Activated B cell treated with CpG ODN at 0.5 μM for 24 hours (primary cell): ENCODE measurements at regions not wholly inside any gene's neighbourhood (a gene's known extent, or its start where the extent isn't known, plus 50 kb on each side); places are given as distances from the start of the nearest gene placed in this dataset.

Source experiments
- ATAC-seq: fragments of 200-7000 bp; cut with Tn5 transposase; one replicate; pipeline ENCODE4 v1.10.0; 2021; ENCODE audit warnings: low read depth, mild to moderate bottlenecking, moderate library complexity
- CTCF ChIA-PET: fragments of 350-600 bp; sonication (Branson Sonifier 250); formaldehyde crosslinking; loops from one replicate; lab custom pipeline; 2021; ENCODE audit warnings: antibody characterized with exemption; lab: Charles Lee
- POLR2A ChIA-PET: fragments of 350-600 bp; sonication (Branson Sonifier 250); formaldehyde crosslinking; loops from one replicate; lab custom pipeline; 2021; ENCODE audit warnings: antibody characterized with exemption; lab: Charles Lee
- DNase-seq: peaks from one replicate; pipeline ENCODE4 v3.0.0; 2022
- H3K27ac Mint-ChIP-seq: one replicate; pipeline ENCODE4 v1.8.0; 2020; ENCODE audit warnings: mixed read lengths
- H3K27me3 Mint-ChIP-seq: one replicate; pipeline ENCODE4 v1.8.0; 2021; ENCODE audit warnings: mixed read lengths
- H3K36me3 Mint-ChIP-seq: one replicate; pipeline ENCODE4 v1.8.0; 2021; ENCODE audit warnings: low read depth, mixed read lengths
- H3K4me1 Mint-ChIP-seq: one replicate; pipeline ENCODE4 v1.8.0; 2021; ENCODE audit warnings: mixed read lengths
- H3K4me3 Mint-ChIP-seq: one replicate; pipeline ENCODE4 v1.8.0; 2020; ENCODE audit warnings: mild to moderate bottlenecking, mixed read lengths
- H3K9me3 Mint-ChIP-seq: one replicate; pipeline ENCODE4 v1.8.0; 2020; ENCODE audit warnings: mixed read lengths
- intact Hi-C: fragments of 100-400 bp; cut with micrococcal nuclease; formaldehyde crosslinking; loops from one replicate; pipeline ENCODE4 v1.15.1; 2024
- TF ChIP-seq, protein P1 (sequence below): fragments of 200-600 bp; IDR thresholded peaks from one replicate; pipeline ENCODE4 v1.8.0; 2022; ENCODE audit warnings: antibody characterized with exemption, mild to moderate bottlenecking

GRCh38 chr11:19410032-19410431 lies 169.3 kb upstream of the E2F8 start:
- no peaks in the 10 kb centered on the region for H3K9me3 Mint-ChIP-seq

DNA sequence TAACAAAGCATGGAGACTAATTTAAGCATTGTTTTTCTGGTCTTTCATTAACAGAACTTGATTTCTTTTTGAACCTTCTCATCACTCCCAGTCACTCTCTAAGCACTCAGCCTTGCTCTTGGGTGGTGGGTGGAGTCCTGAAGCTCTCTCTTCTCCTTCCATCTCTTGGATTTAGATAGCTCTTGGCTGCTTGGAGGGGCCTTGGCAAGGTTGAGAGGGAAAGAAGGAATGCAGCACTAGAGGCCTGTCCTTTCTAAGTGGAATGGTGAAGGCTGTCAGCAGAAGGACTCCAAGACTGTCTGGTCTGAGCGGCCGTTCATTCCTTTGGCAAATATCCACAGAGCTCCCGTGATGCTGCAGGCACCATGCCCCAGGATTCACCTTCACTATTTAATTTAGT lies 168.6 kb upstream of the E2F8 start:
- no peaks in the 10 kb centered on the region for H3K4me1 Mint-ChIP-seq
- intact Hi-C loops, result no loop called here
- H3K27ac Mint-ChIP-seq, result no peak overlapping the region
- H3K4me3 Mint-ChIP-seq, result no peak overlapping the region
- TF ChIP-seq, protein P1, sequence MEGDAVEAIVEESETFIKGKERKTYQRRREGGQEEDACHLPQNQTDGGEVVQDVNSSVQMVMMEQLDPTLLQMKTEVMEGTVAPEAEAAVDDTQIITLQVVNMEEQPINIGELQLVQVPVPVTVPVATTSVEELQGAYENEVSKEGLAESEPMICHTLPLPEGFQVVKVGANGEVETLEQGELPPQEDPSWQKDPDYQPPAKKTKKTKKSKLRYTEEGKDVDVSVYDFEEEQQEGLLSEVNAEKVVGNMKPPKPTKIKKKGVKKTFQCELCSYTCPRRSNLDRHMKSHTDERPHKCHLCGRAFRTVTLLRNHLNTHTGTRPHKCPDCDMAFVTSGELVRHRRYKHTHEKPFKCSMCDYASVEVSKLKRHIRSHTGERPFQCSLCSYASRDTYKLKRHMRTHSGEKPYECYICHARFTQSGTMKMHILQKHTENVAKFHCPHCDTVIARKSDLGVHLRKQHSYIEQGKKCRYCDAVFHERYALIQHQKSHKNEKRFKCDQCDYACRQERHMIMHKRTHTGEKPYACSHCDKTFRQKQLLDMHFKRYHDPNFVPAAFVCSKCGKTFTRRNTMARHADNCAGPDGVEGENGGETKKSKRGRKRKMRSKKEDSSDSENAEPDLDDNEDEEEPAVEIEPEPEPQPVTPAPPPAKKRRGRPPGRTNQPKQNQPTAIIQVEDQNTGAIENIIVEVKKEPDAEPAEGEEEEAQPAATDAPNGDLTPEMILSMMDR, result no peak
- DNase-seq (no peak), ATAC-seq (no peak)
- no peaks in the 10 kb centered on the region for H3K9me3 Mint-ChIP-seq
- POLR2A ChIA-PET, result no interaction called here
- H3K36me3 Mint-ChIP-seq, result no peaks in the 10 kb centered on the region
- CTCF ChIA-PET, result no interaction called here
- peaks cover 6% of the 10 kb centered on the region for H3K27me3 Mint-ChIP-seq

More at GRCh38 chr11:19410032-19410431, 169.3 kb upstream of the E2F8 start:
- Mint-ChIP-seq H3K36me3 (no peaks in the 10 kb centered on the region), H3K27me3 (peaks cover 6% of the 10 kb centered on the region), H3K4me1 (no peaks in the 10 kb centered on the region), H3K4me3 (no peak overlapping the region), H3K27ac (no peak overlapping the region)
- intact Hi-C loops, result no loop called here
- CTCF ChIA-PET, result no interaction called here
- POLR2A ChIA-PET, result no interaction called here
- DNase-seq, result no peak
- no peak for ATAC-seq
- TF ChIP-seq, protein P1, result no peak

DNA sequence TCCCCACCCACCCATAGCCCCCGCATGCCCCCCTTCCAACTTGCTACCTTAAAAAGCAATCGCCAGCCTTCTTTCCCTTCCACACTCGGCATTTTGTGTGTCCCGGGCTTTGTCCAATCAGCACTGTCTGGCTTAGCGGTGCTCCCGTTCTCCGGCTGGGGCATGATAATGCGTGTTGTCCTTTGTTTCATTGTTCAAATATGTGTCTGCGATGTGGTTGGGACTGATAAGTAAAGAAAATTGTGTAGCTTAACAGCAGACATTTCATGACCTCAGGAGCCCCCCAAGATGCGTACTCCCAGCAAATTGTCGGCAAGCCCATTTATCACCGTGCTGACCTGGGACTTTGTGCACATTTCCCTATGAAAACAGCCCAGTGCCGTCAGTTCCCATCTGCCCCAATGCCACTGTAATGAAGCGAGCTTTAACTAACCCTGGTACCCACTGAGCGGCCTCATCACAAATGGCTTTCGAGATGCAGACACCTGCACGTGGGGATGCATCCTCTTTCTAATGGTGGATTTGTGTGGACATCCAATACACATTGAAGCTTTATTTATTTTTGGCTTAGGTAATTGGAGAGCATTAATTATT lies 167.0 kb upstream of the E2F8 start:
- Mint-ChIP-seq H3K4me1 (no peaks in the 10 kb centered on the region), H3K27me3 (peaks cover 7% of the 10 kb centered on the region), H3K9me3 (no peaks in the 10 kb centered on the region), H3K36me3 (no peaks in the 10 kb centered on the region), H3K27ac (no peak overlapping the region), H3K4me3 (no peak overlapping the region)
- no peak for ATAC-seq
- ChIA-PET CTCF (no interaction called here), POLR2A (no interaction called here)
- TF ChIP-seq, protein P1, result no peak
- intact Hi-C loops, result no loop called here
- no peak for DNase-seq

- ChIA-PET POLR2A (no interaction called here), CTCF (no interaction called here)
- intact Hi-C loops, result no loop called here
- Mint-ChIP-seq H3K27ac (no peak overlapping the region), H3K4me3 (no peak overlapping the region), H3K36me3 (no peaks in the 10 kb centered on the region), H3K4me1 (no peaks in the 10 kb centered on the region), H3K9me3 (no peaks in the 10 kb centered on the region), H3K27me3 (peaks cover 10% of the 10 kb centered on the region)
- TF ChIP-seq, protein P1, result no peak
- ATAC-seq (no peak), DNase-seq (no peak)
These were observed 165.2 kb upstream of the E2F8 start for GRCh38 chr11:19405966-19406365.

DNA sequence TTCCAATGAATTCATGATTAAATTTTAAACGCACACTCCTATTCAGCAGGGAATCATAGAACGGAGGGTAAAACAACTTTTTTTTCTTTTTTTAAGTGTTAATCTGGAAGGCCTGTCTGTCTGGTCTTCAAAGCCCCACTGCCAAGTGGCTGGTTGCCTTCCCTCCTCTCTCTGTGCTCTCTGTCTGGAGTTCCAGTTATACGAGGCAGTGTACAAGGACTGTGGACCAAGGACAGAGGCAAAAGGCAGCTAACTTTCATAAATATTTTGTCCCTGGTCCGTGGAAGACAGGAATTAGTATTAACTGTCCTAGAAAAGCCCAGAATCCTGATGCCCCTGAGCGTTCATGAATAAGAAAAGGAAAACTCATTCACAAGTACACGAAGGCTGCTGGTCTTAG lies 164.0 kb upstream of the E2F8 start:
- ATAC-seq, result no peak
- H3K36me3 Mint-ChIP-seq, result no peaks in the 10 kb centered on the region
- no peak for DNase-seq
- intact Hi-C loops, result no loop called here
- TF ChIP-seq, protein P1, result no peak
- no peaks in the 10 kb centered on the region for H3K4me1 Mint-ChIP-seq
- CTCF ChIA-PET, result no interaction called here
- H3K27ac Mint-ChIP-seq, result no peak overlapping the region
- peaks cover 6% of the 10 kb centered on the region for H3K27me3 Mint-ChIP-seq
- POLR2A ChIA-PET, result no interaction called here
- H3K9me3 Mint-ChIP-seq, result no peaks in the 10 kb centered on the region
- no peak overlapping the region for H3K4me3 Mint-ChIP-seq
